GM12892 (cell line): ENCODE measurements at regions not wholly inside any gene's neighbourhood (a gene's known extent, or its start where the extent isn't known, plus 50 kb on each side); places are given as distances from the start of the nearest gene placed in this dataset.

ENCODE experiments used
- POLR2A ChIP-seq: IDR thresholded peaks from 2 replicates; pipeline ENCODE4 v1.6.1; 2011; ENCODE audit warnings: low read depth, low read length, control low read depth
- POLR2AphosphoS5 ChIP-seq: IDR thresholded peaks from 2 replicates; pipeline ENCODE4 v1.6.1; 2011; ENCODE audit warnings: low read depth, low read length, control low read depth

- TF ChIP-seq POLR2A (no peak), POLR2AphosphoS5 (no peak)
Measured at GRCh38 chr18:35818353-35818667, 154.2 kb upstream of the RMP24 start.
